Vagina (tissue), 2 donors: ENCODE measurements at regions not wholly inside any gene's neighbourhood (a gene's known extent, or its start where the extent isn't known, plus 50 kb on each side); places are given as distances from the start of the nearest gene placed in this dataset.

ENCODE experiments used
- DNase-seq, 2 donors: peaks; one replicate each; pipeline ENCODE4 v3.0.0-alpha.2; 2017; ENCODE audit errors: extremely low spot score in 2 of 2
- H3K27ac ChIP-seq: fragments of 200-600 bp; sonication (generic); one replicate; pipeline ENCODE4 v1.5.1; 2019
- H3K27me3 ChIP-seq: fragments of 200-600 bp; sonication (generic); one replicate; pipeline ENCODE4 v1.5.1; 2019
- H3K36me3 ChIP-seq, 2 donors: fragments of 200-600 bp; sonication (generic); one replicate each; pipeline ENCODE4 v1.5.1; 2017 to 2019
- H3K4me1 ChIP-seq: fragments of 200-600 bp; sonication (generic); one replicate; pipeline ENCODE4 v1.5.1; 2019
- H3K4me3 ChIP-seq, 2 donors: fragments of 200-600 bp; sonication (generic); 1 replicate in 1 of 2; 2 replicates in 1 of 2; pipeline ENCODE4 v1.5.1; 2016 to 2019
- H3K9me3 ChIP-seq: fragments of 200-600 bp; sonication (generic); one replicate; pipeline ENCODE4 v1.5.1; 2019
- CTCF ChIP-seq, 3 experiments: fragments of 450-650 bp in 2 of 3; fragments of 200-600 bp in 1 of 3; sonication (generic) in 1 of 3; IDR thresholded peaks; one replicate each; pipeline ENCODE4 v1.5.1; 2017 to 2019; ENCODE audit warnings: antibody characterized with exemption in 3 of 3, mild to moderate bottlenecking in 2 of 3, moderate library complexity in 2 of 3
- POLR2A ChIP-seq, 2 donors: fragments of 450-650 bp; IDR thresholded peaks; one replicate each; pipeline ENCODE4 v1.6.1; 2017; ENCODE audit warnings: antibody characterized with exemption in 2 of 2, mild to moderate bottlenecking in 2 of 2, moderate library complexity in 2 of 2
- POLR2AphosphoS5 ChIP-seq, 2 donors: sonication (generic); formaldehyde crosslinking; IDR thresholded peaks; one replicate each; pipeline ENCODE4 v1.9.0; 2017; ENCODE audit warnings: antibody characterized with exemption in 2 of 2, mild to moderate bottlenecking in 2 of 2, low read depth in 1 of 2; ENCODE audit not compliant: insufficient read depth in 1 of 2
- intact Hi-C: fragments of 100-400 bp; cut with DNase I; formaldehyde crosslinking; loops from one replicate; pipeline ENCODE4 v1.15.1; 2023

DNA sequence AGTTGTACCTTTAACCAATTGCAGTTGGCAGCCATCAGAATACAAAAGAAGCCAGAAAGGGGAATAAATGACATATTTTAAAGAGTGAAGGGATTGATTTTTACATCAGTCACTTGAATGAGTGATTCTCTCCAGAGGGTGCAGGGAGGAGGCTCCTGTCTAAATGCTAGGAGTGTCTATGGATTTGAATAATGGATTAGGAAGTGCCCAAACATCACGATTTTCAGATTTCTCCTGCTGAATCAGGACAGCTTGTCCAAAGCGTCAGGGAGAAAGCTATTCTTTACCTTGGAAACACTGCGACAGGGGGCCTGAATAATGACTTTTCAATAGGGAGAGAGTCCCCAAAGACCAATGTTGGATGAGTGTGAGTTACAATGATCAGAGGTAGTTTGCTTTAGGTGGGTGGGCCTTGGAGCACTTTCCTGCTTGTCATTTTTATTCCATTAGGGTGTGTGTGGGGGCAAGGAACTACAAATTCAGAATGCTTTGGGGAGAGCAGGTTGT, 735.5 kb downstream of the KCNA4 start:
- no peak for TF ChIP-seq CTCF (IDR thresholded peaks at IDR 0.05)
- Histone ChIP-seq H3K4me1 (no peaks in the 10 kb centered on the region), H3K9me3 (no peaks in the 10 kb centered on the region), H3K4me3 (no peak overlapping the region), H3K27me3 (no peaks in the 10 kb centered on the region), H3K27ac (no peak overlapping the region), H3K36me3 (no peaks in the 10 kb centered on the region)
- intact Hi-C loops = no loop called here
- no peak for DNase-seq

- no peak for TF ChIP-seq POLR2A (IDR thresholded peaks at IDR 0.05)
- TF ChIP-seq POLR2AphosphoS5 (IDR thresholded peaks at IDR 0.05; ENCODE audit: insufficient read depth in 1 of 2, low read depth in 1 of 2) = no peak
- no peak for TF ChIP-seq CTCF (IDR thresholded peaks at IDR 0.05)
- intact Hi-C loops = no loop called here
- Histone ChIP-seq H3K4me3 (no peak overlapping the region), H3K36me3 (no peaks in the 10 kb centered on the region), H3K27me3 (no peaks in the 10 kb centered on the region), H3K27ac (no peak overlapping the region), H3K4me1 (no peaks in the 10 kb centered on the region), H3K9me3 (no peaks in the 10 kb centered on the region)
- DNase-seq = no peak
Observed at GRCh38 chr11:29280452-29280851, 736.4 kb downstream of the KCNA4 start.

DNA sequence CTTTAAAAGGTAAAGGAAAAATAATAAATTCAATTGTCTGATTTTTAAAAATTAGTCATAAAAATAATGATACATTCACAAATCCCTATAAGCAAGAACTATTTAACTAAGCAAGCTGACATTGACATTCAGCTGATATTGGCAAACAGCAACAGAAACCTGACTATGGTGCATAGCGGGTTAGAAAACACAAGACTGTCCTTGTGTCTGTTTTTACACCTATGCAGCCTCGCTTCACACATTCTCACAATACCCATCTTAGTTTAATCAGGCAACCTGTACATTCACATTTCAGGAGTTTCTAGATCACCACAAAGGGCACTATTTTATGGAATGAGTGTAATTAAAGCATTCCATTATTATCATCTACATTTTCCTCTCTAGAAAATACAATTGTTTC, 737.1 kb downstream of the KCNA4 start:
- no peak for TF ChIP-seq CTCF (IDR thresholded peaks at IDR 0.05)
- no peaks in the 10 kb centered on the region for H3K9me3 ChIP-seq

DNA sequence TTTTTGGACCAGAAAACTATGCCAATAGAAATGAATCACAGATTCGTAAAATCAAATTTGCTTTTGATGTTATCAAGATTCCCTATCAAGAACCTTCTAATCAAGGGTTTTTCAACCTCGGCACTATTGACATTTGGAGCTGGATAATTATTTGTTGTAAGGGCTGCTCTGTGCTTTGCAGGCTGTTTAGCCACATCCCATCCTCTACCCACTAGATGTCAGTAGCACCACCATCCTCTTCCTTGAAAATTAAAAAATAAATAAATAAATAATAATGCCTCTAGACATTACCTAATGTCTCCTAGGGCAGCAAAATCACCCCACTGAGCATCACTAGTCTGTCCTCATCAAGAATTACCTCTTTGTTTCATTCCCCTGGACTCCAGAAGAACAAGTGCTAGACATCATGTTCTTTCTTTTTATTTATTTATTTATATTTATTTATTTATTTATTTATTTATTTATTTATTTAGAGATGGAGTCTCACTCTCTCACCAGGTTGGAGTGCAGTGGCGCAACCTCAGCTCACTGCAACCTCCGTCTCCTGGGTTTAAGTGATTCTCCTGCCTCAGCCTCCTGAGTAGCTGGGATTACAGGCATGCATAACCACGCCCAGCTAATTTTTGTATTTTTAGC, 744.7 kb downstream of the KCNA4 start:
- intact Hi-C loops = no loop called here
- no peak for TF ChIP-seq POLR2A (IDR thresholded peaks at IDR 0.05)
- TF ChIP-seq CTCF (IDR thresholded peaks at IDR 0.05) = no peak
- no peak for TF ChIP-seq POLR2AphosphoS5 (IDR thresholded peaks at IDR 0.05; ENCODE audit: insufficient read depth in 1 of 2, low read depth in 1 of 2)
- H3K27ac ChIP-seq = no peak overlapping the region

More for the DNA sequence above, 737.1 kb downstream of the KCNA4 start:
- no peaks in the 10 kb centered on the region for H3K4me1 ChIP-seq
- H3K4me3 ChIP-seq = no peak overlapping the region
- no peak for DNase-seq
- H3K27me3 ChIP-seq = no peaks in the 10 kb centered on the region
- intact Hi-C loops = no loop called here
- no peaks in the 10 kb centered on the region for H3K36me3 ChIP-seq
- no peak overlapping the region for H3K27ac ChIP-seq

GRCh38 chr11:29271616-29272015, 745.2 kb downstream of the KCNA4 start:
- no peaks in the 10 kb centered on the region for H3K9me3 ChIP-seq
- H3K4me1 ChIP-seq = no peaks in the 10 kb centered on the region
- no peak overlapping the region for H3K4me3 ChIP-seq
- H3K27ac ChIP-seq = no peak overlapping the region
- no peaks in the 10 kb centered on the region for H3K27me3 ChIP-seq
- H3K36me3 ChIP-seq = no peaks in the 10 kb centered on the region
- intact Hi-C loops = no loop called here
- no peak for TF ChIP-seq CTCF (IDR thresholded peaks at IDR 0.05)
- no peak for TF ChIP-seq POLR2AphosphoS5 (IDR thresholded peaks at IDR 0.05; ENCODE audit: insufficient read depth in 1 of 2, low read depth in 1 of 2)
- TF ChIP-seq POLR2A (IDR thresholded peaks at IDR 0.05) = no peak
- no peak for DNase-seq

More for the DNA sequence above, 744.7 kb downstream of the KCNA4 start:
- Histone ChIP-seq H3K4me1 (no peaks in the 10 kb centered on the region), H3K27me3 (no peaks in the 10 kb centered on the region), H3K4me3 (no peak overlapping the region), H3K9me3 (no peaks in the 10 kb centered on the region), H3K36me3 (no peaks in the 10 kb centered on the region)
- DNase-seq = no peak
